HepG2 (cell line): ENCODE measurements at regions not wholly inside any gene's neighbourhood (a gene's known extent, or its start where the extent isn't known, plus 50 kb on each side); places are given as distances from the start of the nearest gene placed in this dataset.

ENCODE experiments used
- ATAC-seq: fragments of 200-7000 bp; cut with Tn5 transposase; 3 replicates; pipeline ENCODE4 v1.9.1; 2020; ENCODE audit warnings: mild to moderate bottlenecking, moderate library complexity
- BruUV-seq: library from RNA; stranded (reverse); fragments of 400-500 nt; replicated peaks from 2 replicates; lab custom pipeline; 2021; lab: Mats Ljungman, UMichigan
- CTCF ChIA-PET: fragments of 300-600 bp; formaldehyde crosslinking; extraction: SDS; loops from one replicate; lab custom pipeline; 2021; ENCODE audit warnings: low total read pairs, inconsistent platforms, low intra/inter-chr PET ratio; lab: Yijun Ruan, JAX
- POLR2A ChIA-PET: fragments of 350-600 bp; sonication (Branson Sonifier 250); formaldehyde crosslinking; loops from one replicate; lab custom pipeline; 2020; ENCODE audit warnings: antibody characterized with exemption, inconsistent platforms; lab: Yijun Ruan, JAX
- DNase-seq: peaks from one replicate; pipeline ENCODE4 v3.0.0-alpha.2; 2015; ENCODE audit warnings: low spot score
- FAIRE-seq: peaks from 3 replicates; lab custom pipeline; 2011; peaks lifted over from hg19 to GRCh38; lab: Jason Lieb, UNC
- H2AFZ ChIP-seq: one replicate; pipeline ENCODE4 v1.6.1; 2011; ENCODE audit warnings: low read length, inconsistent platforms
- H3K27ac ChIP-seq: fragments of 300-600 bp; 3 replicates; pipeline ENCODE4 v1.8.0; 2011; ENCODE audit warnings: mixed run types, mild to moderate bottlenecking, mixed read lengths, low read length, inconsistent platforms; ENCODE audit not compliant: insufficient read depth; ENCODE audit errors: extremely low read length
- H3K27me3 ChIP-seq, 2 experiments: fragments of 200-600 bp in 1 of 2; 2 replicates in 1 of 2; 3 replicates in 1 of 2; pipeline versions ENCODE4 v1.6.0 to v1.8.0; 2011; ENCODE audit warnings: low read length in 2 of 2, mild to moderate bottlenecking in 2 of 2, moderate library complexity in 2 of 2, inconsistent platforms in 1 of 2; ENCODE audit not compliant: insufficient read depth in 2 of 2, control insufficient read depth in 1 of 2
- H3K36me3 ChIP-seq, 2 experiments: fragments of 200-600 bp in 1 of 2; replicated peaks in 1 of 2; 2 replicates in 1 of 2; 3 replicates in 1 of 2; pipeline versions ENCODE4 v1.5.1 to v1.8.0; 2011; ENCODE audit warnings: low read length in 2 of 2, inconsistent platforms in 1 of 2; ENCODE audit not compliant: insufficient read depth in 2 of 2, control insufficient read depth in 1 of 2
- H3K4me1 ChIP-seq: 2 replicates; pipeline ENCODE4 v1.5.1; 2012; ENCODE audit warnings: low read length, inconsistent platforms; ENCODE audit not compliant: insufficient read depth
- H3K4me2 ChIP-seq: 2 replicates; pipeline ENCODE4 v1.6.0; 2011; ENCODE audit warnings: low read depth, low read length, inconsistent platforms
- H3K4me3 ChIP-seq, 3 experiments: fragments of 200-600 bp in 1 of 3; sonication (generic), shearing (Covaris generic) in 1 of 3; replicated peaks in 1 of 3; 2 replicates each; pipeline ENCODE4 v1.5.1; 2011 to 2016; ENCODE audit warnings: low read length in 3 of 3, inconsistent platforms in 2 of 3, low read depth in 2 of 3, mild to moderate bottlenecking in 2 of 3, control low read depth in 1 of 3, mixed read lengths in 1 of 3; ENCODE audit not compliant: insufficient read depth in 1 of 3
- H3K79me2 ChIP-seq: one replicate; pipeline ENCODE4 v1.6.1; 2011; ENCODE audit warnings: low read length, inconsistent platforms; ENCODE audit not compliant: insufficient read depth
- H3K9ac ChIP-seq: 2 replicates; pipeline ENCODE4 v1.6.0; 2011; ENCODE audit warnings: mild to moderate bottlenecking, low read depth, low read length, inconsistent platforms; ENCODE audit not compliant: insufficient read depth
- H3K9me3 ChIP-seq: 2 replicates; pipeline ENCODE4 v1.5.1; 2012; ENCODE audit warnings: mild to moderate bottlenecking, low read length
- H4K20me1 ChIP-seq: 2 replicates; pipeline ENCODE4 v1.6.0; 2011; ENCODE audit warnings: inconsistent platforms, mild to moderate bottlenecking, low read length, moderate library complexity; ENCODE audit not compliant: insufficient read depth
- AKAP8 ChIP-seq: sonication (generic); formaldehyde crosslinking; IDR thresholded peaks from 2 replicates; pipeline ENCODE4 v1.5.1; 2020; ENCODE audit warnings: mild to moderate bottlenecking, missing genetic modification reagents
- ATF7 ChIP-seq, 2 experiments: fragments of 450-650 bp in 1 of 2; sonication (generic) in 1 of 2; formaldehyde crosslinking in 1 of 2; IDR thresholded peaks; 2 replicates each; pipeline versions ENCODE4 v1.4.0 to v1.6.1; 2016 to 2020; ENCODE audit warnings: antibody characterized with exemption in 1 of 2, mild to moderate bottlenecking in 1 of 2, missing genetic modification reagents in 1 of 2
- BHLHE40 ChIP-seq: IDR thresholded peaks from 2 replicates; pipeline ENCODE4 v1.6.1; 2011; ENCODE audit warnings: low read length, improper control_type of control experiment
- CBFB ChIP-seq: sonication (generic); formaldehyde crosslinking; IDR thresholded peaks from 2 replicates; pipeline ENCODE4 v1.4.0; 2020; ENCODE audit warnings: missing genetic modification reagents
- CTCF ChIP-seq: sonication (generic); formaldehyde crosslinking; IDR thresholded peaks from 2 replicates; pipeline ENCODE4 v1.5.0; 2020; ENCODE audit warnings: mild to moderate bottlenecking, missing genetic modification reagents, moderate library complexity
- GATAD2A ChIP-seq: IDR thresholded peaks from 2 replicates; pipeline ENCODE4 v1.6.1; 2016
- GRHL1 ChIP-seq: sonication (generic); formaldehyde crosslinking; conservative IDR thresholded peaks from 2 replicates; pipeline ENCODE4 v1.8.0; 2022; ENCODE audit warnings: missing genetic modification reagents
- MLXIP ChIP-seq: sonication (generic); formaldehyde crosslinking; IDR thresholded peaks from 2 replicates; pipeline ENCODE4 v1.9.0; 2021; ENCODE audit warnings: missing genetic modification reagents, borderline replicate concordance
- MXD1 ChIP-seq: sonication (generic); formaldehyde crosslinking; IDR thresholded peaks from 2 replicates; pipeline ENCODE4 v1.4.0; 2020; ENCODE audit warnings: mild to moderate bottlenecking, missing genetic modification reagents
- TEF ChIP-seq: sonication (generic); formaldehyde crosslinking; IDR thresholded peaks from 2 replicates; pipeline ENCODE4 v1.5.0; 2020; ENCODE audit warnings: missing genetic modification reagents
- ZEB1 ChIP-seq: IDR thresholded peaks from 2 replicates; pipeline ENCODE4 v1.6.1; 2012; ENCODE audit warnings: mild to moderate bottlenecking, low read depth, inconsistent platforms; ENCODE audit not compliant: insufficient replicate concordance
- ZNF207 ChIP-seq: fragments of 450-650 bp; IDR thresholded peaks from 2 replicates; pipeline ENCODE4 v1.6.1; 2016; ENCODE audit warnings: antibody characterized with exemption, borderline replicate concordance
- ZNF282 ChIP-seq: fragments of 450-650 bp; IDR thresholded peaks from 2 replicates; pipeline ENCODE4 v1.6.1; 2018; ENCODE audit not compliant: partially characterized antibody
- ZNF329 ChIP-seq: sonication (generic); formaldehyde crosslinking; IDR thresholded peaks from 2 replicates; pipeline ENCODE4 v1.9.0; 2021; ENCODE audit warnings: low read depth, mild to moderate bottlenecking, missing genetic modification reagents
- ZNF850 ChIP-seq: sonication (generic); formaldehyde crosslinking; conservative IDR thresholded peaks from 2 replicates; pipeline ENCODE4 v1.9.0; 2021; ENCODE audit warnings: mild to moderate bottlenecking, missing genetic modification reagents
- WGBS: methylation state at CpG from one replicate; pipeline ENCODE4 v1.1.6; 2017; ENCODE audit warnings: low lambda C conversion rate; 5-methylcytosine and 5-hydroxymethylcytosine counted together
- in situ Hi-C: cut with HindIII; loops from 2 replicates; pipeline ENCODE4 v1.10.0; 2017; ENCODE audit warnings: low pct_unique_long_range_greater_than_20kb; ENCODE audit not compliant: extremely low pct_ligation_motif_present
- intact Hi-C: fragments of 100-400 bp; cut with micrococcal nuclease; formaldehyde crosslinking; loops from one replicate; pipeline ENCODE4 v1.10.0; 2022; ENCODE audit not compliant: unreplicated experiment

- Histone ChIP-seq H3K4me1 (no peaks in the 10 kb centered on the region), H2AFZ (no peak overlapping the region), H3K79me2 (no peaks in the 10 kb centered on the region), H3K36me3 (no peaks in the 10 kb centered on the region), H4K20me1 (no peaks in the 10 kb centered on the region), H3K4me2 (no peak overlapping the region), H3K4me3 (no peak overlapping the region), H3K27me3 (no peaks in the 10 kb centered on the region), H3K9ac (no peak overlapping the region), H3K27ac (no peak overlapping the region), H3K9me3 (no peaks in the 10 kb centered on the region)
- in situ Hi-C loops = no loop called here
- POLR2A ChIA-PET = no interaction called here
- TF ChIP-seq GRHL1 (CRISPR knock-in tag) (no peak), BHLHE40 (no peak), ZNF282 (no peak), AKAP8 (no peak), ZNF329 (CRISPR knock-in tag) (no peak), ZNF207 (no peak), GATAD2A (CRISPR knock-in tag) (no peak), MXD1 (no peak), CTCF (CRISPR knock-in tag) (no peak), ATF7 (IDR thresholded peaks at IDR 0.05) (no peak), ATF7 (CRISPR knock-in tag; IDR thresholded peaks at IDR 0.05) (no peak), MLXIP (CRISPR knock-in tag) (no peak), TEF (CRISPR knock-in tag) (no peak), ZNF850 (CRISPR knock-in tag) (no peak), CBFB (CRISPR knock-in tag) (no peak), ZEB1 (no peak)
- WGBS = 12% methylated on average over 3 of the region's 3 CpGs
- DNase-seq (no peak), FAIRE-seq (no peak), ATAC-seq (no peak)
- no TSS peak for BruUV-seq
- CTCF ChIA-PET = no interaction called here
- intact Hi-C loops = no loop called here
Observed at GRCh38 chr18:68532328-68532885, 182.5 kb downstream of the TMX3 start.
